ENCODE measurements at regions not wholly inside any gene's neighbourhood (a gene's known extent, or its start where the extent isn't known, plus 50 kb on each side); places are given as distances from the start of the nearest gene placed in this dataset.
"Not testable (repeated sequence)": the region's sequence is repeated elsewhere in the genome, so short reads cannot be mapped to it uniquely, and the experiment has no call there.

GRCh38 chr4:86515963-86516362 is 78.2 kb upstream of the PTPN13 start:
- not testable (repeated sequence) for TF ChIP-seq SNAI2, RARB, ZNF8, ZFP30, ZFP3, ZNF70, ESRRG (CRISPR knock-in tag; IDR thresholded peaks at IDR 0.05)
- TF ChIP-seq, protein P1, sequence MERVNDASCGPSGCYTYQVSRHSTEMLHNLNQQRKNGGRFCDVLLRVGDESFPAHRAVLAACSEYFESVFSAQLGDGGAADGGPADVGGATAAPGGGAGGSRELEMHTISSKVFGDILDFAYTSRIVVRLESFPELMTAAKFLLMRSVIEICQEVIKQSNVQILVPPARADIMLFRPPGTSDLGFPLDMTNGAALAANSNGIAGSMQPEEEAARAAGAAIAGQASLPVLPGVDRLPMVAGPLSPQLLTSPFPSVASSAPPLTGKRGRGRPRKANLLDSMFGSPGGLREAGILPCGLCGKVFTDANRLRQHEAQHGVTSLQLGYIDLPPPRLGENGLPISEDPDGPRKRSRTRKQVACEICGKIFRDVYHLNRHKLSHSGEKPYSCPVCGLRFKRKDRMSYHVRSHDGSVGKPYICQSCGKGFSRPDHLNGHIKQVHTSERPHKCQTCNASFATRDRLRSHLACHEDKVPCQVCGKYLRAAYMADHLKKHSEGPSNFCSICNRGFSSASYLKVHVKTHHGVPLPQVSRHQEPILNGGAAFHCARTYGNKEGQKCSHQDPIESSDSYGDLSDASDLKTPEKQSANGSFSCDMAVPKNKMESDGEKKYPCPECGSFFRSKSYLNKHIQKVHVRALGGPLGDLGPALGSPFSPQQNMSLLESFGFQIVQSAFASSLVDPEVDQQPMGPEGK (CRISPR knock-in tag; IDR thresholded peaks at IDR 0.05; ENCODE audit: borderline replicate concordance) = not testable (repeated sequence)
- TF ChIP-seq, protein P2, sequence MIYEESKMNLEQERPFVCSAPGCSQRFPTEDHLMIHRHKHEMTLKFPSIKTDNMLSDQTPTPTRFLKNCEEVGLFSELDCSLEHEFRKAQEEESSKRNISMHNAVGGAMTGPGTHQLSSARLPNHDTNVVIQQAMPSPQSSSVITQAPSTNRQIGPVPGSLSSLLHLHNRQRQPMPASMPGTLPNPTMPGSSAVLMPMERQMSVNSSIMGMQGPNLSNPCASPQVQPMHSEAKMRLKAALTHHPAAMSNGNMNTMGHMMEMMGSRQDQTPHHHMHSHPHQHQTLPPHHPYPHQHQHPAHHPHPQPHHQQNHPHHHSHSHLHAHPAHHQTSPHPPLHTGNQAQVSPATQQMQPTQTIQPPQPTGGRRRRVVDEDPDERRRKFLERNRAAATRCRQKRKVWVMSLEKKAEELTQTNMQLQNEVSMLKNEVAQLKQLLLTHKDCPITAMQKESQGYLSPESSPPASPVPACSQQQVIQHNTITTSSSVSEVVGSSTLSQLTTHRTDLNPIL (CRISPR knock-in tag; IDR thresholded peaks at IDR 0.05; ENCODE audit: low read depth) = not testable (repeated sequence)
